HEK293 (cell line): ENCODE measurements at regions not wholly inside any gene's neighbourhood (a gene's known extent, or its start where the extent isn't known, plus 50 kb on each side); places are given as distances from the start of the nearest gene placed in this dataset.

Experiments
- CTCF ChIA-PET: fragments of 350-600 bp; formaldehyde crosslinking; extraction: SDS; loops from one replicate; lab custom pipeline; 2021; ENCODE audit warnings: antibody characterized with exemption; lab: Yijun Ruan, JAX
- POLR2A ChIA-PET: fragments of 300-600 bp; formaldehyde crosslinking; extraction: SDS; loops from one replicate; lab custom pipeline; 2020; ENCODE audit warnings: antibody characterized with exemption, inconsistent platforms; lab: Yijun Ruan, JAX
- H3K27ac ChIP-seq: fragments of 200-500 bp; sonication (Bioruptor generic); 2 replicates; pipeline ENCODE4 v1.5.1; 2014; ENCODE audit warnings: low read depth, low read length, control low read depth, inconsistent platforms; ENCODE audit errors: extremely low read depth
- H3K36me3 ChIP-seq, 2 experiments: fragments of 200-500 bp in 1 of 2; sonication (Bioruptor generic) in 1 of 2; 1 replicate in 1 of 2; 2 replicates in 1 of 2; pipeline ENCODE4 v1.5.1; 2014 to 2017; ENCODE audit warnings: inconsistent platforms in 2 of 2, low read length in 2 of 2; ENCODE audit not compliant: control insufficient read depth in 2 of 2, insufficient read depth in 1 of 2
- H3K4me1 ChIP-seq: fragments of 200-500 bp; sonication (Bioruptor generic); 2 replicates; pipeline ENCODE4 v1.5.1; 2014; ENCODE audit warnings: mild to moderate bottlenecking, low read length, inconsistent platforms; ENCODE audit not compliant: control insufficient read depth, insufficient read depth
- H3K4me3 ChIP-seq: 2 replicates; pipeline ENCODE4 v1.5.1; 2011; ENCODE audit warnings: low read depth, mild to moderate bottlenecking, control low read depth, low read length, moderate library complexity
- H3K9me3 ChIP-seq: fragments of 200-500 bp; sonication (Bioruptor generic); 2 replicates; pipeline ENCODE4 v1.5.1; 2014; ENCODE audit warnings: low read depth, low read length, inconsistent platforms; ENCODE audit not compliant: control insufficient read depth, insufficient read depth
- TCF7L2 ChIP-seq: IDR thresholded peaks from 2 replicates; pipeline ENCODE4 v1.6.1; 2011; ENCODE audit warnings: low read depth, mild to moderate bottlenecking, inconsistent platforms, low read length, moderate library complexity, borderline replicate concordance
- TRIM28 ChIP-seq: IDR thresholded peaks from 2 replicates; pipeline ENCODE4 v1.6.1; 2011; ENCODE audit warnings: low read length, control low read depth, borderline replicate concordance
- ZNF169 ChIP-seq: fragments of 450-650 bp; formaldehyde crosslinking; IDR thresholded peaks from 2 replicates; pipeline ENCODE4 v1.5.1; 2016; ENCODE audit warnings: missing biosample characterization, missing genetic modification characterization
- ZNF174 ChIP-seq: fragments of 450-650 bp; formaldehyde crosslinking; IDR thresholded peaks from 2 replicates; pipeline ENCODE4 v1.5.0; 2017; ENCODE audit warnings: missing biosample characterization, mild to moderate bottlenecking, missing genetic modification characterization
- ZNF311 ChIP-seq: fragments of 450-650 bp; formaldehyde crosslinking; IDR thresholded peaks from 2 replicates; pipeline ENCODE4 v1.5.1; 2017; ENCODE audit warnings: missing biosample characterization, missing genetic modification characterization, borderline replicate concordance
- ZNF341 ChIP-seq: fragments of 450-650 bp; formaldehyde crosslinking; IDR thresholded peaks from 2 replicates; pipeline ENCODE4; 2016; ENCODE audit warnings: low read depth, missing biosample characterization, missing genetic modification characterization
- ZNF529 ChIP-seq: fragments of 450-650 bp; formaldehyde crosslinking; IDR thresholded peaks from 2 replicates; pipeline ENCODE4 v1.5.1; 2017; ENCODE audit warnings: missing genetic modification characterization, missing biosample characterization; ENCODE audit not compliant: insufficient replicate concordance
- ZSCAN23 ChIP-seq: fragments of 450-650 bp; formaldehyde crosslinking; IDR thresholded peaks from 2 replicates; pipeline ENCODE4 v1.5.1; 2016; ENCODE audit warnings: missing biosample characterization, missing genetic modification characterization
- TF ChIP-seq, protein P1 (sequence below): fragments of 450-650 bp; formaldehyde crosslinking; IDR thresholded peaks from 2 replicates; pipeline ENCODE4 v1.5.1; 2016; ENCODE audit warnings: missing biosample characterization, missing genetic modification characterization
- TF ChIP-seq, protein P2 (sequence below): fragments of 450-650 bp; formaldehyde crosslinking; IDR thresholded peaks from 2 replicates; pipeline ENCODE4; 2016; ENCODE audit warnings: missing biosample characterization, missing genetic modification characterization
- TF ChIP-seq, protein P3 (sequence below): fragments of 450-650 bp; formaldehyde crosslinking; conservative IDR thresholded peaks from 2 replicates; pipeline ENCODE4 v1.5.1; 2016; ENCODE audit warnings: low read depth, missing biosample characterization, missing genetic modification characterization
- TF ChIP-seq, protein P4 (sequence below): fragments of 450-650 bp; formaldehyde crosslinking; IDR thresholded peaks from 2 replicates; pipeline ENCODE4 v1.5.0; 2017; ENCODE audit warnings: missing biosample characterization, missing genetic modification characterization, borderline replicate concordance

DNA sequence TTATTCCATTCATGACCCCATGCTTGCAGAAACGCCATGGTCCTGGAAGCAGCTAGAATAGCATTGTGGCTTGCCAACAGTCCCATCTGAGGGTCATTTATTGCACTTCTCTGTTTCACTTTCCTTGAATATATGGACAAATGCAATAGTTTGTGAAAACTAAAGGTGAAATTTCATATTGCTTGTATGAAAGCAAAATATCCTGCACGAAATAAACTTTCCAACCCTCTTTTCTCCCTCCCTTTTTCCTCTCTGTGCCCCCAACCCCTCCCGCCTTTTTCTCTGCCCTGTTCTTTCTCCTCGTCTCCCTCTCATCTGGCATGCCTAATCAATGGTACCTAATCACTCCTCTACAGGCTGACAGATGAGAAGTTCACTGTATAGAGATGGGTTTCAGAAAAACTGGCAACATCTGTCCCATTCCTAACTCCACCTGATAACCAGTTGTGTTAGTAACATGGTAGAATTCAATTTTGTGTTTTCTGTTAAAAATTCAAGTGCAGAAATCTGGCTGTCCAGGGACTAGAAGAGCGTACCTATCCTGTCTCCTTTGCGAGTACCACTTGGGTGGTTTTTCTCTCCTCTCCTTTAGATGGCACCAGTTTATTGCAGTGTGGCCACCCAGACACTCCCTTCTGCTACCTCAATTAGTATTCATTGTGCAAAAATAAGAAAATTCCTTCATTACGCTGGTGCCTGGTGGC, 198.6 kb downstream of the FOXA2 start:
- CTCF ChIA-PET, result interaction anchor here (0.7 to 1.2 kb wide), 3 partner anchors 201 to 859 kb away, joined by 3 to 7 read pairs (median 4); no protein-coding TSS in a partner anchor
- POLR2A ChIA-PET, result no interaction called here
- TF ChIP-seq ZNF311 (tag by site-specific recombination), result no peak
- TF ChIP-seq, protein P1, sequence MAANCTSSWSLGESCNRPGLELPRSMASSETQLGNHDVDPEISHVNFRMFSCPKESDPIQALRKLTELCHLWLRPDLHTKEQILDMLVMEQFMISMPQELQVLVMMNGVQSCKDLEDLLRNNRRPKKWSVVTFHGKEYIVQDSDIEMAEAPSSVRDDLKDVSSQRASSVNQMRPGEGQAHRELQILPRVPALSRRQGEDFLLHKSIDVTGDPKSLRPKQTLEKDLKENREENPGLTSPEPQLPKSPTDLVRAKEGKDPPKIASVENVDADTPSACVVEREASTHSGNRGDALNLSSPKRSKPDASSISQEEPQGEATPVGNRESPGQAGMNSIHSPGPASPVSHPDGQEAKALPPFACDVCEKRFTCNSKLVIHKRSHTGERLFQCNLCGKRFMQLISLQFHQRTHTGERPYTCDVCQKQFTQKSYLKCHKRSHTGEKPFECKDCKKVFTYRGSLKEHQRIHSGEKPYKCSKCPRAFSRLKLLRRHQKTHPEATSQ, result no peak
- TF ChIP-seq ZNF174 (tag by site-specific recombination), result no peak
- TF ChIP-seq ZNF529 (tag by site-specific recombination), result no peak
- TF ChIP-seq, protein P2, sequence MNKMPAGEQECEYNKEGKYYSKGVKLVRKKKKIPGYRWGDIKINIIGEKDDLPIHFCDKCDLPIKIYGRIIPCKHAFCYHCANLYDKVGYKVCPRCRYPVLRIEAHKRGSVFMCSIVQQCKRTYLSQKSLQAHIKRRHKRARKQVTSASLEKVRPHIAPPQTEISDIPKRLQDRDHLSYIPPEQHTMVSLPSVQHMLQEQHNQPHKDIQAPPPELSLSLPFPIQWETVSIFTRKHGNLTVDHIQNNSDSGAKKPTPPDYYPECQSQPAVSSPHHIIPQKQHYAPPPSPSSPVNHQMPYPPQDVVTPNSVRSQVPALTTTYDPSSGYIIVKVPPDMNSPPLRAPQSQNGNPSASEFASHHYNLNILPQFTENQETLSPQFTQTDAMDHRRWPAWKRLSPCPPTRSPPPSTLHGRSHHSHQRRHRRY (tag by site-specific recombination), result no peak
- no peak for TF ChIP-seq TCF7L2
- TF ChIP-seq, protein P3, sequence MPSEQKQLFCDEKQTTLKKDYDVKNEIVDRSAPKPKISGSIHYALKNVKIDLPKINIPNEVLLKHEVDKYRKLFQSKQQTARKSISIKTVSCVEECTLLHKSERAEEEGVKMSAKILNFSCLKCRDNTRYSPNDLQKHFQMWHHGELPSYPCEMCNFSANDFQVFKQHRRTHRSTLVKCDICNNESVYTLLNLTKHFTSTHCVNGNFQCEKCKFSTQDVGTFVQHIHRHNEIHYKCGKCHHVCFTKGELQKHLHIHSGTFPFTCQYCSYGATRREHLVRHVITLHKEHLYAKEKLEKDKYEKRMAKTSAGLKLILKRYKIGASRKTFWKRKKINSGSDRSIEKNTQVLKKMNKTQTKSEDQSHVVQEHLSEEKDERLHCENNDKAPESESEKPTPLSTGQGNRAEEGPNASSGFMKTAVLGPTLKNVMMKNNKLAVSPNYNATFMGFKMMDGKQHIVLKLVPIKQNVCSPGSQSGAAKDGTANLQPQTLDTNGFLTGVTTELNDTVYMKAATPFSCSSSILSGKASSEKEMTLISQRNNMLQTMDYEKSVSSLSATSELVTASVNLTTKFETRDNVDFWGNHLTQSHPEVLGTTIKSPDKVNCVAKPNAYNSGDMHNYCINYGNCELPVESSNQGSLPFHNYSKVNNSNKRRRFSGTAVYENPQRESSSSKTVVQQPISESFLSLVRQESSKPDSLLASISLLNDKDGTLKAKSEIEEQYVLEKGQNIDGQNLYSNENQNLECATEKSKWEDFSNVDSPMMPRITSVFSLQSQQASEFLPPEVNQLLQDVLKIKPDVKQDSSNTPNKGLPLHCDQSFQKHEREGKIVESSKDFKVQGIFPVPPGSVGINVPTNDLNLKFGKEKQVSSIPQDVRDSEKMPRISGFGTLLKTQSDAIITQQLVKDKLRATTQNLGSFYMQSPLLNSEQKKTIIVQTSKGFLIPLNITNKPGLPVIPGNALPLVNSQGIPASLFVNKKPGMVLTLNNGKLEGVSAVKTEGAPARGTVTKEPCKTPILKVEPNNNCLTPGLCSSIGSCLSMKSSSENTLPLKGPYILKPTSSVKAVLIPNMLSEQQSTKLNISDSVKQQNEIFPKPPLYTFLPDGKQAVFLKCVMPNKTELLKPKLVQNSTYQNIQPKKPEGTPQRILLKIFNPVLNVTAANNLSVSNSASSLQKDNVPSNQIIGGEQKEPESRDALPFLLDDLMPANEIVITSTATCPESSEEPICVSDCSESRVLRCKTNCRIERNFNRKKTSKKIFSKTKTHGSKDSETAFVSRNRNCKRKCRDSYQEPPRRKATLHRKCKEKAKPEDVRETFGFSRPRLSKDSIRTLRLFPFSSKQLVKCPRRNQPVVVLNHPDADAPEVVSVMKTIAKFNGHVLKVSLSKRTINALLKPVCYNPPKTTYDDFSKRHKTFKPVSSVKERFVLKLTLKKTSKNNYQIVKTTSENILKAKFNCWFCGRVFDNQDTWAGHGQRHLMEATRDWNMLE (tag by site-specific recombination), result no peak
- no peak for TF ChIP-seq TRIM28

DNA sequence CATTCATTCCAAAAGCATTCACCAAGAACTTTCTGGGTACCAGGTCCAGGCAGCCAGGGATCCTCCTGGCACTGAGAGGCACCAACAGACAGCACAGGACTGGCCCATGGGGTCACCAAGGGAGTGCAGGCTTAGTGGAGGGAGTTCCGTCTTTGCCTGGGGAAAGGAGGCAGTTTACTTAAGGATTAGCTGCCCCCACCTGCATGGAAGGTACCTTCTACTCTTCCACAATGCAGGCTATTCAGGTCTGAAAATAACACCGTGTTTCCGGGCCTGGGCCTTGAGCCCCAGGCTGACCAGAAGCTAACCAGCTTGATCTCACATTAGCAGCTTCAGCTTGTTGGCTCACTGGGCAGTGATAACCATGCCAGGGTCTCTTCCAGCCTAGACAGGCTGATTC, 199.4 kb downstream of the FOXA2 start:
- TF ChIP-seq ZNF169 (tag by site-specific recombination), result no peak
- Histone ChIP-seq H3K9me3 (no peaks in the 10 kb centered on the region), H3K36me3 (no peaks in the 10 kb centered on the region), H3K27ac (no peak overlapping the region), H3K4me3 (no peak overlapping the region), H3K4me1 (no peaks in the 10 kb centered on the region)
- ChIA-PET POLR2A (no interaction called here), CTCF (interaction anchor here (0.6 kb wide), 1 partner anchor 1262 kb away, joined by 3 read pairs; no protein-coding TSS in a partner anchor)

More for the DNA sequence above, 198.6 kb downstream of the FOXA2 start:
- Histone ChIP-seq H3K4me3 (no peak overlapping the region), H3K27ac (no peak overlapping the region), H3K4me1 (no peaks in the 10 kb centered on the region), H3K36me3 (no peaks in the 10 kb centered on the region), H3K9me3 (no peaks in the 10 kb centered on the region)

DNA sequence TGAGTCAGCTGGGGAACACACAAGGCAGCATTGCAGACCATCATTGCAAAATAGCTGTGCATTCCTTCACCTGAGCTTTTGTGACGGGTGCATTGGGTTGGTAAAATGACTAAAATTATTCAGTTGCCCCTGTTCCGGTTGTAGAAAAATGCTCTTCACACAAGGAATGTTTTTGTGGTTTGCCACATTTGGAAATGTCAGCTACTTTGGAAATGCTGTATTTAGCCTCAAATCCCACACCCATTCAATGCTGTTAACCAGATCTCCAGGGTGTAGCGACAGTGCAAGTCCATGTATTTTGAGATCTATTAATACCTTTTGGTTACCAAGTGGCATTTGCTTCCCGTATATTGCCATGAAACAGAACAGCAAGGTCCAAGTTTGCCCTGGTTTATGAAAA, 201.2 kb downstream of the FOXA2 start:
- Histone ChIP-seq H3K9me3 (no peaks in the 10 kb centered on the region), H3K4me1 (no peaks in the 10 kb centered on the region), H3K4me3 (no peak overlapping the region), H3K27ac (no peak overlapping the region), H3K36me3 (no peaks in the 10 kb centered on the region)
- ChIA-PET CTCF (interaction anchor here (0.9 to 1.0 kb wide), 2 partner anchors 44 to 69 kb away, joined by 3 to 5 read pairs; no protein-coding TSS in a partner anchor), POLR2A (no interaction called here)
- TF ChIP-seq, protein P4, sequence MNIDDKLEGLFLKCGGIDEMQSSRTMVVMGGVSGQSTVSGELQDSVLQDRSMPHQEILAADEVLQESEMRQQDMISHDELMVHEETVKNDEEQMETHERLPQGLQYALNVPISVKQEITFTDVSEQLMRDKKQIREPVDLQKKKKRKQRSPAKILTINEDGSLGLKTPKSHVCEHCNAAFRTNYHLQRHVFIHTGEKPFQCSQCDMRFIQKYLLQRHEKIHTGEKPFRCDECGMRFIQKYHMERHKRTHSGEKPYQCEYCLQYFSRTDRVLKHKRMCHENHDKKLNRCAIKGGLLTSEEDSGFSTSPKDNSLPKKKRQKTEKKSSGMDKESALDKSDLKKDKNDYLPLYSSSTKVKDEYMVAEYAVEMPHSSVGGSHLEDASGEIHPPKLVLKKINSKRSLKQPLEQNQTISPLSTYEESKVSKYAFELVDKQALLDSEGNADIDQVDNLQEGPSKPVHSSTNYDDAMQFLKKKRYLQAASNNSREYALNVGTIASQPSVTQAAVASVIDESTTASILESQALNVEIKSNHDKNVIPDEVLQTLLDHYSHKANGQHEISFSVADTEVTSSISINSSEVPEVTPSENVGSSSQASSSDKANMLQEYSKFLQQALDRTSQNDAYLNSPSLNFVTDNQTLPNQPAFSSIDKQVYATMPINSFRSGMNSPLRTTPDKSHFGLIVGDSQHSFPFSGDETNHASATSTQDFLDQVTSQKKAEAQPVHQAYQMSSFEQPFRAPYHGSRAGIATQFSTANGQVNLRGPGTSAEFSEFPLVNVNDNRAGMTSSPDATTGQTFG (tag by site-specific recombination), result no peak
- TF ChIP-seq ZSCAN23 (tag by site-specific recombination) (no peak), ZNF341 (tag by site-specific recombination) (no peak)
